Stimulated activated CD4-positive, alpha-beta T cell treated with anti-CD3 and anti-CD28 coated beads, TNF-alpha, amount 100 ng/mL, for 4 hours (primary cell): ENCODE measurements at regions not wholly inside any gene's neighbourhood (a gene's known extent, or its start where the extent isn't known, plus 50 kb on each side); places are given as distances from the start of the nearest gene placed in this dataset.
"Not testable (repeated sequence)": the region's sequence is repeated elsewhere in the genome, so short reads cannot be mapped to it uniquely, and the experiment has no call there.

Source experiments
- DNase-seq, 3 experiments: peaks; one replicate each; pipeline ENCODE4 v3.0.0-alpha.2; 2020; ENCODE audit warnings: low read depth in 3 of 3

DNA sequence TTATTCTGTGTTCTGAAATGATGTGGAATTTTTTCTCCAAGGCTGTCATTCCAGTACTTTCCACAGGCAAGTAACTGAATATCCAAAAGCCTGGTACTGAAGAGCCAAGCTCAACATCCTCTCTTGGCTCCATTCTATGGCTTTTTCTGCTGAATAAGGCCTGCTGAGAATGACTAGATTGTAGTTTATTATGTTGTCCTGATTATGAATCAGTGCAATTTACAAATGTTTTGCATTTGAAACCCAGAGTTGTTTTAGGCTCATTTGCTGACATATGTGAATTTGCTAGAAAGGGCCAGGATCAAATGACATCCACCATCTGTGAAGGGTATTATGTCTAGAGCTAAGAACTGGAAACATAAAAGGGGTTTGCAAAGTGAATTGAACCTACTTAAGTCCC, 596.6 kb downstream of the KCTD12 start:
- no peak for DNase-seq

DNA sequence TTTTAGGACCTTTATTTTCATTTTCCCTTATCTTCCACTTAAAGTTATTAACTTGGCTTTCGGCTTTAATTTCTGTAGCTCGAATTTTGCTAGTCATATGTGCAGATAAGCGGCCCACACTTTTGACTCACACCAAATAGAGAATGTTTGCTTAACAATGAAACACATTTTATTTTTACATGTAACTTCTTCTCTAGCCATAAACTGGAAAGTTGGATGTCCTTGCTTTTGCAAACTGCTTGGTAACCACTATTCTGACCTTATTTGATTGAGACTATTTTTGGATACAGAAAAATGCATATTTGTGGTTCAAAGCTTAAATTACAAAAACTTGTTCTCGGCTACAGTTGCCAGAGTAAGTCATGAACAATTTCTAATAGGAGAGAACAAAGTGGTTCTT, 600.0 kb downstream of the KCTD12 start:
- DNase-seq = no peak

DNA sequence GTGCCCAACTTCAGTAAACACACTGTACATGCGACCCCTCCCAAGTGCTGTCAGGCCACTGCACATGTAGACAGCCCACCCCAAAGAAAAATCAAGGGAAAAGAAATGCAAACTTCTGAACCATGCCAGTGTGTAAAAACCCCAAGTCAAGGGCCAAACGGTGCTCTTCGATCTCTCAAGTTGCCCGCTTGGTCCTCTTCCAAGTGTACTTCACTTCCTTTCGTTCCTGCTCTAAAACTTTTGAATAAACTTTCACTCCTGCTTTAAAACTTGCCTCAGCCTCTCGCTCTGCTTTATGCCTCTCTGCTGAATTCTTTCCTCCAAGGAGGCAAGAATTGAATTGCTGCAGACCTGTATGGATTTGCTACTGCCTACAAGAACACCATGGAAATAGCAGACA, 600.7 kb downstream of the KCTD12 start:
- DNase-seq = no peak

DNA sequence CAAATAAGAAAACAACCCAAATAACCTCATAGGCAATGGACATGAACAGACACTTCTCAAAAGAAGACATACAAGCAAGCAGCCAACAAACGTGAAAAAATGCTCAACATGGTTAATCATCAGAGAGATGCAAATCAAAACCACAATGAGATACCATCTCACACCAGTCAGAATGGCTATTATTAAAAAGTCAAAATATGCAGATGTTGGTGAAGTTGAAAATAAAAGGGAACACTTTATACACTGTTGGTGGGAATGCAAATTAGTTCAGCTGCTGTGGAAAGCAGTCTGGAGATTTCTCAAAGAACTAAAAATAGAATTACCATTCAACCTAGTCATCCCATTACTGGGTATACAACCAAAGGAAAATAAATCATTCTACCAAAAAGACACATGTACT, 606.4 kb downstream of the KCTD12 start:
- not testable (repeated sequence) for DNase-seq

DNA sequence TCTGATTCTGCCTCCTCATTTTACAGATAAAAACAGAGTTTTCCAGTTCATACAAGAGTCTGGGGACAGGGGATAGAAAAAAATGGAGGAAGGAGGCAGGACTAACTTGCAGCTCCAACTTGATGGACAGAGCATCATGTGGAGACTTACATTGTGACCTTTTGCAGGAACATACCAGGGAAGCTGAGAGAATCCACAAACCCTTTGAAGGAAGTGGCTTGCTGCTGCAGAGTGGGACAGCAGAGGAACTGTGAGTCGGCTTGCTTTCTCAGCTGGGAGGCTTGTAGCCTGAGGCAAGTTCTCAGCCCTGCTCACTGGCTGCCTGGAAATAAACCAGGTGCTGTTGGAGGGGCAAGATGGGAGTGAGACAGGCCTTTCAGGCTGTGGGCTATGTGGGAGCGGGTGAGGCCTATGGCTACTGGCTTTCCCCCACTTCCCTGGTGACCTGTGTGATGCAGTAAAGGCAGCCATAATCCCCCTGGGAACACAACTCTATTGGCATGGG, 614.4 kb downstream of the KCTD12 start:
- DNase-seq = no peak

DNA sequence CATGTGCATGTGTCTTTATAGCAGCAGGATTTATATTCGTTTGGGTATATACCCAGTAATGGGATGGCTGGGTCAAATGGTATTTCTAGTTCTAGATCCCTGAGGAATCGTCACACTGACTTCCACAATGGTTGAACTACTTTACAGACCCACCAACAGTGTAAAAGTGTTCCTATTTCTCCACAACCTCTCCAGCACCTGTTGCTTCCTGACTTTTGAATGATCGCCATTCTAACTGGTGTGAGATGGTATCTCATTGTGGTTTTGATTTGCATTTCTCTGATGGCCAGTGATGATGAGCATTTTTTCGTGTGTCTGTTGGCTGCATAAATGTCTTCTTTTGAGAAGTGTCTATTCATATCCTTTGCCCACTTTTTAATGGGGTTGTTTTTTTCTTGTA, 617.9 kb downstream of the KCTD12 start:
- not testable (repeated sequence) for DNase-seq

DNA sequence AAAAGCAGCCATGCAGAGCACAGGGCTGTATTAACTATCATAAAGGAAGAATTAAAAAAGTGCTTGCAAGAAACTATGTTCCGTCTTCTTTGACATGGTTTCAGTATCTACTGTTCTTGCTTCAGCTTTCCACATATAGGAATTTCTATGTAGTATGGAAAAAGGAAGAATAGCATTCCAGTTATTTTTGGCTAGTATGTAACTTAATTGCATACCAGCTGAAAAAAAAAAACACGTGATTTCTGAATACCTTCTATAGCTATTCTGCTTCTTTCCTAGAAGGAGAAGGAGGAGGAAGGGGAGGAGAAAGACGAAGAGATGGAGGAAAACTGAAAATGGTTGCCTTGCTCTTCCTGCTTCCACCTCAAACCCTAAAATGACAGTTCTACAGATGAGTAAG, 619.0 kb downstream of the KCTD12 start:
- no peak for DNase-seq

DNA sequence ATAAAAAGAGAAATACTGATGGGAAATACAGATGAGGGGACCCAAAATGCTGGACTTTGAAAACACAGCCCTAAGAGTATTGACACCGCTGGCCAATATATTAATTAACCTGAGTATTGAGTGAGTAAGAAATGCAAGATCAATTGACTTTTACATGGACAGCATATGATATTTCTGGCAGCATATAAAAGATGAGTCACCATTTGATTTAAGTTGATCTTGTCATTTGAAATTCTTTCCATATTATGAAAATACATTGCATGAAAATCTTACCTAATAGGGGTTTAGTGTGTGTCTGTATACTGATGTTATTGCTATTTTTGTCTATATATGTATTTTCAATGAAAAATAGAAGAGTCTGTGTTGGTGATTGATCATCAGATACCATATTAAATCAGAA, 619.6 kb downstream of the KCTD12 start:
- DNase-seq = no peak

DNA sequence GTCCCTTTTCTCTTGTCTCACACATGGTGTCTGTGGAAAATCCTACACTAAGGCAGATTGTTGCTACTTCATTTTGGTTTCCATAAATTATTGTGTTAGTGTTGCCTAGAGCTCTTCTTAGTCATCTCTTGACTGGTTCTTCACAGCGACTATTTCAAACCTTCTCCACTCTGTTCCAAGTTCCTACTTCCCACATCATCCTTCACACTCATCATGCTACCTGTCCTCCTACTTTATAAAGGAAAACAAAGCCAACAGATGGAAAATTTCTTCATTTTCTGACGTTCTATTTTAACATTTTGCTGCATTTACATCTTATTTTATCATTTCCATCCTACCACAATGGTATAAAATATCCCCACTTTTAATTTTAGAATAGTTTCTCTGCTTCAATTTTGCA, 614.1 kb downstream of the LMO7 start:
- DNase-seq = no peak

DNA sequence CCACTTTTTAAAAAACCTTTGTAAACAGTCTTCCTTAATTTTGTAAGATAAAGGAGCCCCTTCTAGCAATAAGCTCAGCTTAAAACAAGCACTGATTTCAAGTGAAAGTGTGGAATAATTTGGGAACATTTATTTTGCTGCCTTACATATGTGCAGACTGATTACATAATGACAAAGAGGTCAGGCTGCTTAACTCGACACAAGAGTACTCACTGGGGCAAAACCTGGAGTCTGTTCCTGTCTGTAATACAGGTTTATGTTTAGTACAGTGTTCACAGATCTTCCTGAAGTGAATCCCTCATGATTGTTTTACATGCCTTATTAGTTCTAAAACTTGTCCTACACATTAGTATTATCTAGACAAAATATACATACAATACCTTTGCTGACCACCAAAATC, 609.8 kb downstream of the LMO7 start:
- no peak for DNase-seq

DNA sequence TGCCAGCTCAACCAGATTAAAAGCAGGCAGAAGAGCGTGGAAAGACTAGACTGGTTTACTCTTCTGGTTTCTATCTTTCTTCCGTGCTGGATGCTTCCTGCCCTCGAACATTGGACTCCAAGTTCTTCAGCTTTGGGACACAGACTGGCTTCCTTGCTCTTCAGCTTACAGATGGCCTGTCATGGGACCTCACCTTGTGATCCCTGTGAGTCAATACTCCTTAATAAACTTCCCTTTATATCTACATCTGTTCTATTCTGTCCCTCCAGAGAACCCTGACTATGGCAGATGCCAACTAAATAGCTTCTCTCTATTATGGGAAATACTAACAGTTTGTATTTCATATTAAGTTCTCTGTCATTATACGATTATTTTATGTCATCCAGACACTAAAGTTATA, 609.1 kb downstream of the LMO7 start:
- DNase-seq = no peak

DNA sequence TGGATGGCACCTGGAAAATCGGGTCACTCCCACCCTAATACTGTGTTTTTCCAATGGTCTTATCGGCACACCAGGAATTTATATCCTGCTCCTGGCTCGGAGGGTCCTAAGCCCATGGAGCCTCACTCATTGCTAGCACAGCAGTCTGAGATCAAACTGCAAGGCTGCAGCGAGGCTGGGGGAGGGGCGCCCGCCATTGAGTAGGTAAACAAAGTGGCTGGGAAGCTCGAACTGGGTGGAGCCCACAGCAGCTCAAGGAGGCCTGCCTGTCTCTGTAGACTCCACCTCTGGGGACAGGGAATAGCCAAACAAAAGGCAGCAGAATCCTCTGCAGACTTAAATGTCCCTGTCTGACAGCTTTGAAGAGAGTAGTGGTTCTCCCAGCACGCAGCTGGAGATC, 607.0 kb downstream of the LMO7 start:
- DNase-seq = not testable (repeated sequence)

DNA sequence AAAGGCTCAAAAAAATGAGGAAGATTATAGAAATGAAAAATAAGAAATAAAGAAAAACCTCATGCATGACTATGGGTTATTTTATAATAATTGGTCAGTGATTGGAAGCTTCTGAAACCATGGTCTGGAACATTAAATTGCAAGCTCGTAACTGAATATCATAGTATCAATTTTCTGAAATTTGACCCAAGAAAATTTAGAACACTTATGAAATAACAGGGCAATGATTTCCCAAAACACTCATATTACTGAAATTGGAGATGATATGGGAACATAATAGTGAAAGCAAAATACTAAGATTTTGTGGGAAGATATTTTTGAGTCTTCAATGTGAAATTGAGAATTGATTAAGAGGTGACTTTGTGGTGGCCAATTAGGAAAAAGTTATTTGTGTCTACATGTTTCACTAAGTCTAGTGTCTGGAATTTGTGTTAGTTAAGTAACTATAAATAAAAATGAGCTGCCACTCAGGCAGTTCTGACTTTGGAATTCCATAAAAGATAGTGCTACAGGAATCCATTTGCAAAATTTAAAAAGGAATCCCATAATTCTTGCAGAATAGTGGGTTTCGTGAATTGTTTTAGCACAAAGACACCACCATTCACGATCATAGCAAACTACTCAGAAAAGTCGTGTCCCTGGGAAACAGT, 603.0 kb downstream of the LMO7 start:
- no peak for DNase-seq

DNA sequence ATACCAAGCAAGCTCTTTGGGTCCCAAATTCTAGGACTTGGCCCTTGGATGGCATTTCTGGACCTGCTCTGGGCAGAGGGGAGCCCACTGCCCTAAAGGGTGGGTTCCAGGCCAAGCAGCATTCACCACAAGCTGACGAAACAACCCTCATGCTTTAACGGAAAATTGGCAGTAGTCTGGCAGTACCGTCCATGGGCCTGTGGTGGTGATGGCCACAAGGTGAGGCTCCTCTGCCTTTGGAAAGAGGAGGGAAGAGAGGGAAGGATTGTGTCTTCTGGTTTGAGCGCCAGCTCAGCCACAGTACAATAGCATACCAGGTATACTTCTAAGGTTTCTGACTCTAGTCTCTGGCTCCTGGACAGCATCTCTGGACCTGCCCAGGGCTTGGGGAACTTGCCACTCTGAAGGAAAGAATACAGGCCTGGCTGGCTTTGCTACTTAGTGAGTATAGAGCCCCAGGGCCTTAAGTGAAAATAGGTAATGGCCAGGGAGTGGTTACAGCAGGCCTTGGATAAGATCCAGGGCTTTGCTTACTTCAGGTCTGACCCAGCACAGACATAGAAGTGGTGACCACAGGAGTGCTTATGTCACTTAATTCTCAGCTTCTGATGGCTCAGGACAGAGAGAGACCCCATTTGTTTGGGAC, 595.5 kb downstream of the LMO7 start:
- no peak for DNase-seq

DNA sequence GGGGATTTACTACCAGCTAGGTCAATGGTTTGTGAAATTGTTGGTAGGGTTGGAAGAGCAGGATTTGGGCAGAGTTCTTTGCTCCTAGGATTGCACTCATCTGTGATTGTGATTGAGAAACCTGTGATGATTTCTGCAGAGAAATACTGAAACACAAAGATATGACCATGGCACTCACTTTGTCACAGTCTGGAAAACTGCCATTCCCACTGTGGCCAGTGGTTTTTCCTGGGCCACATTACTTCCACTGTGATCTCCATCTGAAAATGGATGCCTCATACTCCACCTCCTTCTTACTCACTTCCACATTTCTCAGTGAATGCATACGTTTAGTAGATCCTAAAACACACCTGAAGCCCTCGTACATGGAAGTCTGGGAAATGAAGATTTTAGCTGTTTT, 593.2 kb downstream of the LMO7 start:
- DNase-seq = no peak

DNA sequence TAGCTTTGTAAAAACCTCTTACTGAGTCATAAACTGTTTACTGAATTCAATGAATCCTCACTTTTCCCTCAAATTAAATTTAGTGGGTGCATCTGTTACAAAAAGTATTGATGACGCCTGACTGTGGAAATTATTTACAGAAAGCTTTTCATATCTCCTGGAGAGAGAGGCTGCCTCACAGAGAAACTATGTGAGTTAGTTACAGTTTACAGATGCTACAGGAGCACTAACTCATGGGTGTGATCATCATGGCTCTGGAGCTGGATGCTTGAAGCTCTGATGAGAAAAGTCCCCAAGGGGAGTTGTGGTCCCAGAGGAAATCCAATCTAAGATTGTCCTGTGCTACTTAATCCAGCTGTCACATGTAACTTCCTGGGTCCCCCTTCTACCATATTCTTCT, 590.8 kb downstream of the LMO7 start:
- no peak for DNase-seq

DNA sequence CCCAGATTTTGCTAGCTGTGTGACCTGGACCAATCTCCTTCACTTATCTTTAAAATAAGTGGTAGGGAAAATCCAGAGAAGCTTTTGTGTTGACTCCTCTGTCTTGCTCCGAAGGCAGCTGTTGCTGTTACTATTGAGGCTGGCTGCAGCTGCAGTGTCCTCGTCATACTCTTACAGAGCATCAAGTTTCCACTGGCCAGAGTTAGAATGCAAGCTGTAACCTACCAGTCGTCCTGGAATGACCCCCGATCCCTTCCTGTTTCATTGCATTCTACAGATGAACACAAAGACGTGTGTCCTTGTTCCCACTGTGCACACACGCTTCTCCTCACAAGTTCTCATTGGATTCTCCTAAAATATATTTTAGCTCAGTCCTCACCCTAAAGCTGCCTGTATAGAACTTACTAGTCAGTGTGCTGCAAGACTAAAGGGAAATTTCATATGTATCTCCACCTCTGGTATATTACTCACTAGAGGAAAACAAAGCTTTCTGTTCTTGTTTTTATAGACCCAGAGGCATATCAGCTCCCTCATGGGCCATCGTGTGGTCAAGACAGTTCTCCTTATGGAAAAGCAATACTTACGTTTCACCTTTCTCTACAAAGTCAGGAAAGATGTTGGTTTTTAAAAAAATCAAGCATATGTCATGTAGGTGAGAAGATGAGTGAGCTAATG, 589.8 kb downstream of the LMO7 start:
- no peak for DNase-seq

DNA sequence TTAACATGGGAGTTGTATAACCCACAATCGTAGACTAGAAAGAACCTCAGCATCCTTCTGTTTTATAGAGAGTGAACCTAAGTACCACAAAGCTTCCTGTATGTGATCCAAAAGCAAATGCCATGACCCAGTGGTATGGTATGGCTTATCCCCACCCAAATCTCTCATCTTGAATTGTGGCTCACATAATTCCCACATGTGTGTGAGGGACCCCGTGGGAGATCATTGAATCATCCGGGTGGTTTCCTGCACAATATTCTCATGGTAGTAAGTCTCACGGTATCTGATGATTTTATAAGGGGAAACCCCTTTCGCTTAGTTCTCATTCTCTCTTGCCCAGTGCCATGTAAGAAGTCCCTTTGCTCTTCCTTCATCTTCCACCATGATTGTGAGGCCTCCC, 587.9 kb downstream of the LMO7 start:
- DNase-seq = no peak

DNA sequence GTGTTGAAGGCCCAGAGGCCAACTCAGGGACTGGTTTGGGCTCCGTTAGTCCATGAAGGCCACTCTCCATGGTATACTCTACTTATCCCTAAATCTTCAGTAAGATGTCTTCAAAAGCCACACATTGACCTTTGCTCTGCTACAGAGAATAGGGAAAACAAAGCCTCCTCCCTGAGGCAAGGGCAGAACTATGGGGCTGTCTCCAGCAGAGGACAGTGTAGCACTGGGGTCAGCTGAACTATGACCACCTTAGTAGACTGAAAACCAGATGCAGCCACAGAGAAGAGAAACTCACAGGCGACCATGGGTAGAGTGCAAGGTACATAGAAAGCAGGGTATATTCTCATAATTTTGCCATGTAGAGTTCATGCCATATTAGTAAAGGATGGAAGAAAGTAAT, 587.4 kb downstream of the LMO7 start:
- no peak for DNase-seq

DNA sequence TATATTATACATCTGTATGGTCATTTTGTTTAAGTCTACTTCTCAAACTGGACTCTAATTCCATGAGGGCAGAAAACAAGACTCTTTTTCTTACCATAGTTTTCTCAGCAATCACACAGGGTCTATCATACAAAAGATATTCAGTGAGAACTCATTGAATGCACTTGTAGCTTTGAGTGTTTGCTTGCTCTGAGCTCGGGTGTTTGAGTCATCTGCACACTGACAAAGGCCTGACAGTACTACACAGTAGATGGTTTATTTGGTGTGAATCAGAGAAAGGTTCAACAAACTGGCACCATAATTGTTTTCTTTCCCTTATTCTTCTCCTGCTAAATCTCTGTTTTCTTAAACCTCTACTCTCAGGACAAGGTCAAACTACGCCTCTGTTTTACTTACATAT, 586.4 kb downstream of the LMO7 start:
- no peak for DNase-seq

DNA sequence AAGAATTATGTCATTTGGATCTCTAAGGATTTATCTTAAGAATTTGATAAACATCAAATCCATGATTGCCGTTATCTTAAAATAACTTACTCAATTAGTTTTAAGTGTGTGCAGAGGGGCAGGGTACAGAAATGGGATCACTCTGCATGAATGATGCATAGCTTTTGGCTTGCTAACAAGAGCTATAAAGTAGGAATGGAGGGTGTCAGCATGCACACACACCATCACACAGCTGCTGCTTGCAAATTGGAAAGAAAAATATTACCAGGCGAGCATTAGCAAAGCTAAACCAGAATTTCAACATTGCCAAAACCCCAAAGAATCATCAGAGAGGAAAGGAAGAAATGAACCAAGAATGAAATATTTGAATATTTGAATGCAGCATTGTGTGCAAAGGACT, 580.6 kb downstream of the LMO7 start:
- DNase-seq = no peak

DNA sequence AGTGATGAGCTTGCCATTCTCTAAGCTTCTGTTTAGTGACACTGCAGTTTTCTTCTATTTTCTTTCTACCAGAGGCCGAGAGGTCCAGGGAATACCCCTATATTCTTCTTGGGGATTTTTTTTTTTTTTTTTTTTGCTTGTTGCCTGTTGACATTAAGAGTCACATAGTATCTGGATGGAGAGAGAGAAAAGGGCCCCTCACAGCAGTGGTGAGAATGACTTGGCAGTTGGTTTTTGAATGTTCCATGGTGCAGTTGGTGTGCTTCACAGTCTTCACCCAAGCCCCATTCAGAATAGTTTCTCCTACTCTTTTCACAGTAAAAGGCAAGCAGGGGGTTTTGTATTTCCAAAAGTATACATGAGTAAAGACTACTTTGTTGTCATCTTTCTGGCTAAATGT, 577.9 kb downstream of the LMO7 start:
- no peak for DNase-seq

DNA sequence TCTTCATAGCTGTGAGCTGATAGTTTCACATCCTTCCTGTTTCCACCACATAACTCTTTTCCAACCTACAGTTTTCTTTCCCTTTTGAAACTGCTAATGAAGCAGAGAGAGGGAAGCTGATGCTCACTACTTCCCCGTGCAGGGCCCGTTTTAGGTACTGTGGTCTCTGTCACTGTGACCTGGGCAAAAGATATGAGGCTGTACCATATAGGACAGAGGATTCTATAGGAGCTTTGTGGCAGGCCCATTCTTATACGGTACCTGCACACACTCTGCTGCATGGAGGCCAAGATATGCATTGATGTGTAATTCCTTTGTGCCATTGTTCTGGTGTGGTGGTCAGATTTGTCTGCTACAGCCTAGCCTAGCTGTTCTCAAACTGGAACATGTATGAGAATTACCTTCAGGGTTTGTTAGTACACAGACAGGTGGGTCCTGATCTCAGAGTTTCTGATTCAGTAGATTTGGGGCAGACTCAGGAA, 577.3 kb downstream of the LMO7 start:
- DNase-seq = no peak
